GM12892 (cell line): ENCODE measurements at regions not wholly inside any gene's neighbourhood (a gene's known extent, or its start where the extent isn't known, plus 50 kb on each side); places are given as distances from the start of the nearest gene placed in this dataset.
"Not testable (repeated sequence)": the region's sequence is repeated elsewhere in the genome, so short reads cannot be mapped to it uniquely, and the experiment has no call there.

Experiments
- DNase-seq: peaks from one replicate; pipeline ENCODE4 v3.0.0; 2011; ENCODE audit not compliant: insufficient read length
- FAIRE-seq: peaks from 2 replicates; lab custom pipeline; 2011; peaks lifted over from hg19 to GRCh38; lab: Jason Lieb, UNC
- POLR2A ChIP-seq: IDR thresholded peaks from 2 replicates; pipeline ENCODE4 v1.6.1; 2011; ENCODE audit warnings: low read depth, low read length, control low read depth
- POLR2AphosphoS5 ChIP-seq: IDR thresholded peaks from 2 replicates; pipeline ENCODE4 v1.6.1; 2011; ENCODE audit warnings: low read depth, low read length, control low read depth
- TAF1 ChIP-seq: IDR thresholded peaks from 2 replicates; pipeline ENCODE4 v1.6.1; 2011; ENCODE audit warnings: low read depth, mild to moderate bottlenecking, control low read depth, low read length, borderline replicate concordance

GRCh38 chr4:60657041-60657440 lies 543.1 kb upstream of the ADGRL3 start:
- FAIRE-seq (no peak), DNase-seq (no peak)
- TF ChIP-seq POLR2AphosphoS5 (no peak), TAF1 (no peak), POLR2A (no peak)

GRCh38 chr4:60657807-60658206 lies 542.3 kb upstream of the ADGRL3 start:
- DNase-seq = no peak
- TF ChIP-seq POLR2AphosphoS5 = no peak
- no peak for TF ChIP-seq POLR2A
- TF ChIP-seq TAF1 = no peak

DNA sequence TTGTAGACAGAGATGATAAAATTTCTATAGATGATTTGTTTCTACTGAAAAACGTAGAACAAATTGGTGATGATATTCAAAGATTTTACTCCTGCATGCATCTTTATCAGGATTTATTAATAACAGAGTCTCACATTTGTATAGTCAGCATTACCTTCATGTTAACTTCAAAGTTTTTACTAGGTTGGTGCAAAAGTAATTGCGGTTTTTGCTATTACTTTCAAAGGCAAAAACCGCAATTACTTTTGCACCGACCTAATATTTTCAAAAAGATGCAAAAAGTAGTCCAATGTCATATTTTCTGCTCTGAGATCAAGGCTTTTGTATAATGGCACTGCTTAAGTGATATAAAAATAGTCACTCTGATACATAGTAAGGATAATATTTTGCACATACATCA lies 536.4 kb upstream of the ADGRL3 start:
- no peak for FAIRE-seq
- TF ChIP-seq POLR2AphosphoS5 = no peak
- TF ChIP-seq TAF1 = no peak
- TF ChIP-seq POLR2A = no peak
- DNase-seq = no peak

More at GRCh38 chr4:60657807-60658206, 542.3 kb upstream of the ADGRL3 start:
- no peak for FAIRE-seq

GRCh38 chr4:60682901-60683300 lies 517.2 kb upstream of the ADGRL3 start:
- TF ChIP-seq TAF1 (no peak), POLR2A (no peak), POLR2AphosphoS5 (no peak)
- no peak for DNase-seq
- no peak for FAIRE-seq

DNA sequence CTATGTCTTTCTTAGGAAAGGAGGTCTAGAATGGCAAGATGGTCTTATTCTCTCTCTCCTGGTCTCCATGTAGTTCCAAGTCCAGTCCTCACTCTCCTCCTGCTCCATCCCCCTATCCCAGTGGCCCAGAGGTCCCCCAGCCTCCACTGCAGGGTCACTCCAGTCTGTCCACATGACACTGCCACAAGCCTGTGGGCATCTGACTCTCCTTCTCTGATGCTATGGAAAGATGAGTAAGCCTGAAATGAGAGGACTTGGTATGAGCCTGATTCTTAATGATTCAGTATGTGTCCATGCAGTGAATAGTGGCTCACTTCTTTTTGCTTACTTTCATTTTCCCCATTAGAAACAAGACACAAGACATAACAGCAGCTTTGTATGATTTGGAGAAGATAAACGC lies 516.8 kb upstream of the ADGRL3 start:
- no peak for TF ChIP-seq POLR2AphosphoS5
- no peak for TF ChIP-seq POLR2A
- TF ChIP-seq TAF1 = no peak
- no peak for DNase-seq
- no peak for FAIRE-seq

DNA sequence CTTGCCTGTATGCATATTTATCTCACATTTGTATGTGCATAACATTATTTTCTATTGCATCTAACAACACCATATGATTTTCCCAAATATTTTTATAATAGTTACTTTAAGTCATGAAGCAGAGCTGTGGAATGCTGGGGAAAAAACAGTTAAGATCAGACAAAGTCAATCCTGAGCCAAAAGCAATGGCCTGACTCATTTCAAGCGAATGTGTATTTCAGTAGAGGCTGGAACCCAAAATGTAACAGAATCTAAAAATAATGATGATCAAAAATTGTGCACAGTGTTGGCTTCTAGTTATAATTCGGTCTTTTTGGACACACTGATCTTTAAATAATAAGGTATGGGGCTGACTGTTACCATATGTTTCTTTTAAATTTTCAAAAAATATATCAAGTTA lies 516.2 kb upstream of the ADGRL3 start:
- TF ChIP-seq TAF1 (no peak), POLR2AphosphoS5 (no peak), POLR2A (no peak)
- FAIRE-seq (no peak), DNase-seq (no peak)

GRCh38 chr4:60696062-60696461 lies 504.1 kb upstream of the ADGRL3 start:
- DNase-seq, FAIRE-seq: not testable (repeated sequence)

GRCh38 chr4:60709061-60709460 lies 491.1 kb upstream of the ADGRL3 start:
- DNase-seq (no peak), FAIRE-seq (no peak)
- TF ChIP-seq TAF1 (no peak), POLR2AphosphoS5 (no peak), POLR2A (no peak)

- TF ChIP-seq POLR2AphosphoS5 (no peak), POLR2A (no peak), TAF1 (no peak)
- no peak for FAIRE-seq
- DNase-seq = no peak
Observed at GRCh38 chr4:60718874-60719273, 481.3 kb upstream of the ADGRL3 start.

- TF ChIP-seq TAF1 = no peak
- TF ChIP-seq POLR2AphosphoS5 = no peak
- TF ChIP-seq POLR2A = no peak
- FAIRE-seq = no peak
- no peak for DNase-seq
Observed at GRCh38 chr4:60721685-60722084, 478.4 kb upstream of the ADGRL3 start.

DNA sequence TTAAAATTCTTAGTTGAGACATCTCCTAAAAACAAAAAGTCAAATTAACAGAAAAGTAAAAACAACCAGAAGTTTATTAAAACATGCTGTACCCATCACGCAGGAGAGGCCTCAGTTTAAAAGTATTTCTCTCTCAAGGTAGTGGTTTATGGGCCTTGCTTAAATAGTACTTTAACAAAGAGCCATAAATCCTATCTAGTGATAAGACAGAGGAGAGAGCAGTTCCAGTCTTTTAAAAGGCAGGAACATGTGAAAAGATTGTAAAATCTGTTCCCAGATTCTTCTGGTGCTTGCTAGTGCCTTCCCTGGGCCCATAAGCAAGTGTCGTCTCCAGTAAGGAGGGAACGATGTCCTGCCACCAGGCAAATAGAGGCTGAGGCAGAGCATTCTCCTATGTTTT lies 476.3 kb upstream of the ADGRL3 start:
- TF ChIP-seq POLR2A (no peak), POLR2AphosphoS5 (no peak), TAF1 (no peak)
- FAIRE-seq (no peak), DNase-seq (no peak)

DNA sequence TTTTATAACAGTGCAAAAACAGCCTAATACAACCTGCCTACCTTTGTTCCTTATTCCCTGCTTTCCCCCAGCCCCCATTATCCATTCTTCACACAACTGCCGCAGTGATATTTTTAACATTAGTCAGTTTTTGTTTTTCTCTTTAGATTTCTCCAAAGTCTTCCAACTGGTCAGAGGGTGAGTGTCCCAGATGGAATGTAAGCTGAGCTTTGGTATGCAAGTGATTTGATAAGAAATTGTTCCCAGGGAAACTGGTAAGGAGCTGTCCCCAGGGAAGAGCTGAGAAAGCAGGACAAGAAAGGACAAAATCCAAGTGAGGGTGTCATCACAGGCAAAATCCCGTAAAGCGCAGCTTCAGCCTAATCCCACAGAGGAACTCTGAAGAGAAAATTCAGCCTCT lies 475.5 kb upstream of the ADGRL3 start:
- no peak for TF ChIP-seq TAF1
- no peak for TF ChIP-seq POLR2AphosphoS5
- no peak for TF ChIP-seq POLR2A
- DNase-seq (no peak), FAIRE-seq (no peak)

- TF ChIP-seq POLR2AphosphoS5 = no peak
- DNase-seq = no peak
- FAIRE-seq = no peak
Observed at GRCh38 chr4:60726779-60727178, 473.3 kb upstream of the ADGRL3 start.

GRCh38 chr4:60729194-60729593 lies 470.9 kb upstream of the ADGRL3 start:
- FAIRE-seq = no peak
- DNase-seq = no peak
- TF ChIP-seq POLR2AphosphoS5 = no peak
- no peak for TF ChIP-seq POLR2A
- no peak for TF ChIP-seq TAF1

GRCh38 chr4:60729764-60730163 lies 470.4 kb upstream of the ADGRL3 start:
- not testable (repeated sequence) for DNase-seq, FAIRE-seq
